22Rv1 (cell line): ENCODE measurements at regions not wholly inside any gene's neighbourhood (a gene's known extent, or its start where the extent isn't known, plus 50 kb on each side); places are given as distances from the start of the nearest gene placed in this dataset.

Experiments
- ZFX ChIP-seq: fragments of 450-650 bp; IDR thresholded peaks from 2 replicates; pipeline ENCODE4 v1.6.1; 2017; ENCODE audit warnings: antibody characterized with exemption, borderline replicate concordance
- TF ChIP-seq, protein P1 (sequence below): fragments of 450-650 bp; IDR thresholded peaks from 2 replicates; pipeline ENCODE4 v1.5.1; 2017; ENCODE audit warnings: mild to moderate bottlenecking

DNA sequence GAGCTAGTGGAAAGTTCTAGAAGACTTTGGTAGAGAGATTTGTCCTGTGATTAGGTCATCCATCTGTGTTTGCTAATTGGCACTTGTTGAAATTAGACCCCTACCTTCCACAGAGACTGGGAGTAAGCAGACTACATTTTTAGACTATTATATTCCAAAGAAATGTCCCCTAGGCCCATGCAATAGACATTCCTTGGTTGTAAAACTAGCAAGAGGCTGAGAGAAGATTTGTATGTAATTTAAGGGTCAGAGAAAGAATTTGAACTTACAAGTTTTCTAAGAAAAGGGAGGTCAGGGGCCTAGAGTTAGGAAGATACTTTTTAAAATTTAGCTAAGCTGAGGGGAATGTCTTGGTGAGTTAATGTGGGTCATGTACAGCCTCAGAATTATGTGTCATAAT is 470.7 kb upstream of the SLITRK1 start:
- TF ChIP-seq, protein P1, sequence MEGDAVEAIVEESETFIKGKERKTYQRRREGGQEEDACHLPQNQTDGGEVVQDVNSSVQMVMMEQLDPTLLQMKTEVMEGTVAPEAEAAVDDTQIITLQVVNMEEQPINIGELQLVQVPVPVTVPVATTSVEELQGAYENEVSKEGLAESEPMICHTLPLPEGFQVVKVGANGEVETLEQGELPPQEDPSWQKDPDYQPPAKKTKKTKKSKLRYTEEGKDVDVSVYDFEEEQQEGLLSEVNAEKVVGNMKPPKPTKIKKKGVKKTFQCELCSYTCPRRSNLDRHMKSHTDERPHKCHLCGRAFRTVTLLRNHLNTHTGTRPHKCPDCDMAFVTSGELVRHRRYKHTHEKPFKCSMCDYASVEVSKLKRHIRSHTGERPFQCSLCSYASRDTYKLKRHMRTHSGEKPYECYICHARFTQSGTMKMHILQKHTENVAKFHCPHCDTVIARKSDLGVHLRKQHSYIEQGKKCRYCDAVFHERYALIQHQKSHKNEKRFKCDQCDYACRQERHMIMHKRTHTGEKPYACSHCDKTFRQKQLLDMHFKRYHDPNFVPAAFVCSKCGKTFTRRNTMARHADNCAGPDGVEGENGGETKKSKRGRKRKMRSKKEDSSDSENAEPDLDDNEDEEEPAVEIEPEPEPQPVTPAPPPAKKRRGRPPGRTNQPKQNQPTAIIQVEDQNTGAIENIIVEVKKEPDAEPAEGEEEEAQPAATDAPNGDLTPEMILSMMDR, result no peak
- no peak for TF ChIP-seq ZFX
